ENCODE measurements at regions not wholly inside any gene's neighbourhood (a gene's known extent, or its start where the extent isn't known, plus 50 kb on each side); places are given as distances from the start of the nearest gene placed in this dataset.

DNA sequence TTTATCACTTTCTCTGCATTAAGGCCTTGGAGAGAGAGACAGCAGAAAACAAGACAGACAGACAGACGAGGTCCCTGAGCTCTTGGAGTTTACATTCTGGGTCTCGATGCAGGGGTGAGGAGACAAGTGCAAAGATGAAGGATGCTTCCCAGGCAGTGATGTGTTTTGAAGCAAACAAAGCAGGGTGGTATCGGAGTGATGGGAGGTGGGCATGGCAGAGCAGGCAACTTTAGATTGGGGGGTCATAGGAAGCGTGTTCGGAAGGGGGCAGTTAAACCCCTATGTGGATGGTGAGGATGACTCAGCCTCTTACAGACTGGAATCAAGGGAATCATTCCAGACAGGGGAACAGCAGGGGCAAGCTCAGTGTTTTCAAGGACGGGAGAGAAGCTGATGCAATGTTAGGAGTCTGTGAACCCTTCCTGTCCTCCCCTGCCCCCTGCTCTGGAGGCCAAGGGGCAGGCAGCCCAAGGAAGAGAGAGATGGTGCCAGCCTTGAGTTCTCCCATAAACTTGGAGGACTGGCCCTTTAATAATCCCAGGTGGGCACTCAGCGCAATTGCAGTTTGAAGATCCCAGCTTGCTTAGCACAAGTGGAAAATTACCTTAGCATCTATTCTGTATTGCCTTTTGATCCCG lies 180.2 kb downstream of the CHST1 start:
- TF ChIP-seq, protein P1, sequence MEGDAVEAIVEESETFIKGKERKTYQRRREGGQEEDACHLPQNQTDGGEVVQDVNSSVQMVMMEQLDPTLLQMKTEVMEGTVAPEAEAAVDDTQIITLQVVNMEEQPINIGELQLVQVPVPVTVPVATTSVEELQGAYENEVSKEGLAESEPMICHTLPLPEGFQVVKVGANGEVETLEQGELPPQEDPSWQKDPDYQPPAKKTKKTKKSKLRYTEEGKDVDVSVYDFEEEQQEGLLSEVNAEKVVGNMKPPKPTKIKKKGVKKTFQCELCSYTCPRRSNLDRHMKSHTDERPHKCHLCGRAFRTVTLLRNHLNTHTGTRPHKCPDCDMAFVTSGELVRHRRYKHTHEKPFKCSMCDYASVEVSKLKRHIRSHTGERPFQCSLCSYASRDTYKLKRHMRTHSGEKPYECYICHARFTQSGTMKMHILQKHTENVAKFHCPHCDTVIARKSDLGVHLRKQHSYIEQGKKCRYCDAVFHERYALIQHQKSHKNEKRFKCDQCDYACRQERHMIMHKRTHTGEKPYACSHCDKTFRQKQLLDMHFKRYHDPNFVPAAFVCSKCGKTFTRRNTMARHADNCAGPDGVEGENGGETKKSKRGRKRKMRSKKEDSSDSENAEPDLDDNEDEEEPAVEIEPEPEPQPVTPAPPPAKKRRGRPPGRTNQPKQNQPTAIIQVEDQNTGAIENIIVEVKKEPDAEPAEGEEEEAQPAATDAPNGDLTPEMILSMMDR (IDR thresholded peaks at IDR 0.05): no peak
- TF ChIP-seq EZH2phosphoT487 (IDR thresholded peaks at IDR 0.05): no peak

Data from neural progenitor cell (in vitro differentiated cells).